Glutamatergic neuron (in vitro differentiated cells): ENCODE measurements at regions not wholly inside any gene's neighbourhood (a gene's known extent, or its start where the extent isn't known, plus 50 kb on each side); places are given as distances from the start of the nearest gene placed in this dataset.

Experiments
- DNase-seq: peaks from one replicate; pipeline ENCODE4 v3.0.0; 2022
- H3K27ac Mint-ChIP-seq: one replicate; pipeline ENCODE4 v1.8.0; 2020; ENCODE audit warnings: mild to moderate bottlenecking, mixed read lengths, inconsistent platforms; ENCODE audit not compliant: unreplicated experiment
- H3K27me3 Mint-ChIP-seq: one replicate; pipeline ENCODE4 v1.8.0; 2020; ENCODE audit warnings: mild to moderate bottlenecking, moderate library complexity, mixed read lengths, inconsistent platforms; ENCODE audit not compliant: unreplicated experiment
- H3K36me3 Mint-ChIP-seq: one replicate; pipeline ENCODE4 v1.8.0; 2020; ENCODE audit warnings: mild to moderate bottlenecking, mixed read lengths, inconsistent platforms; ENCODE audit not compliant: unreplicated experiment
- H3K4me1 Mint-ChIP-seq: one replicate; pipeline ENCODE4 v1.8.0; 2020; ENCODE audit warnings: mild to moderate bottlenecking, low read depth, mixed read lengths, inconsistent platforms; ENCODE audit not compliant: unreplicated experiment
- H3K4me3 Mint-ChIP-seq: one replicate; pipeline ENCODE4 v1.8.0; 2020; ENCODE audit warnings: mild to moderate bottlenecking, mixed read lengths, inconsistent platforms; ENCODE audit not compliant: unreplicated experiment
- H3K9me3 Mint-ChIP-seq: one replicate; pipeline ENCODE4 v1.8.0; 2020; ENCODE audit warnings: mild to moderate bottlenecking, moderate library complexity, mixed read lengths, inconsistent platforms; ENCODE audit not compliant: unreplicated experiment
- CTCF ChIP-seq: fragments of 200-600 bp; sonication (generic); IDR thresholded peaks from one replicate; pipeline ENCODE4 v1.5.0; 2021; ENCODE audit not compliant: partially characterized antibody, unreplicated experiment

GRCh38 chr11:119560291-119560690 lies 137.3 kb upstream of the THY1 start:
- DNase-seq = no peak
- no peak overlapping the region for H3K27ac Mint-ChIP-seq
- H3K27me3 Mint-ChIP-seq = peaks cover 2% of the 10 kb centered on the region
- H3K4me1 Mint-ChIP-seq = no peaks in the 10 kb centered on the region
- H3K4me3 Mint-ChIP-seq = no peak overlapping the region
- H3K36me3 Mint-ChIP-seq = peaks cover 25% of the 10 kb centered on the region
- no peak for TF ChIP-seq CTCF
- H3K9me3 Mint-ChIP-seq = peaks cover 1% of the 10 kb centered on the region

GRCh38 chr11:119552106-119552485 lies 129.1 kb upstream of the THY1 start:
- TF ChIP-seq CTCF = no peak
- DNase-seq = no peak
- H3K9me3 Mint-ChIP-seq = peaks cover 2% of the 10 kb centered on the region
- H3K4me1 Mint-ChIP-seq = no peaks in the 10 kb centered on the region
- H3K27me3 Mint-ChIP-seq = no peaks in the 10 kb centered on the region
- H3K4me3 Mint-ChIP-seq = no peak overlapping the region
- no peak overlapping the region for H3K27ac Mint-ChIP-seq
- H3K36me3 Mint-ChIP-seq = peaks cover 9% of the 10 kb centered on the region

GRCh38 chr11:119551420-119552105 lies 128.6 kb upstream of the THY1 start:
- H3K27ac Mint-ChIP-seq = no peak overlapping the region
- peaks cover 2% of the 10 kb centered on the region for H3K9me3 Mint-ChIP-seq
- no peak overlapping the region for H3K4me3 Mint-ChIP-seq
- DNase-seq = no peak
- TF ChIP-seq CTCF = no peak
- H3K27me3 Mint-ChIP-seq = no peaks in the 10 kb centered on the region
- peaks cover 6% of the 10 kb centered on the region for H3K36me3 Mint-ChIP-seq
- no peaks in the 10 kb centered on the region for H3K4me1 Mint-ChIP-seq

GRCh38 chr11:119550053-119550752 lies 127.2 kb upstream of the THY1 start:
- TF ChIP-seq CTCF = no peak
- Mint-ChIP-seq H3K4me3 (no peak overlapping the region), H3K36me3 (no peaks in the 10 kb centered on the region), H3K27ac (no peak overlapping the region), H3K4me1 (no peaks in the 10 kb centered on the region), H3K9me3 (peaks cover 2% of the 10 kb centered on the region), H3K27me3 (no peaks in the 10 kb centered on the region)
- no peak for DNase-seq

GRCh38 chr11:119547511-119547910 lies 124.5 kb upstream of the THY1 start:
- no peak for DNase-seq
- Mint-ChIP-seq H3K4me1 (no peaks in the 10 kb centered on the region), H3K36me3 (no peaks in the 10 kb centered on the region), H3K27ac (no peak overlapping the region), H3K27me3 (no peaks in the 10 kb centered on the region), H3K4me3 (no peak overlapping the region), H3K9me3 (peaks cover 2% of the 10 kb centered on the region)
- no peak for TF ChIP-seq CTCF
